HT-29 (cell line): ENCODE measurements at regions not wholly inside any gene's neighbourhood (a gene's known extent, or its start where the extent isn't known, plus 50 kb on each side); places are given as distances from the start of the nearest gene placed in this dataset.
"Not testable (repeated sequence)": the region's sequence is repeated elsewhere in the genome, so short reads cannot be mapped to it uniquely, and the experiment has no call there.

Source experiments
- DNase-seq: peaks from one replicate; pipeline ENCODE4 v3.0.0-alpha.2; 2015; ENCODE audit warnings: low spot score

DNA sequence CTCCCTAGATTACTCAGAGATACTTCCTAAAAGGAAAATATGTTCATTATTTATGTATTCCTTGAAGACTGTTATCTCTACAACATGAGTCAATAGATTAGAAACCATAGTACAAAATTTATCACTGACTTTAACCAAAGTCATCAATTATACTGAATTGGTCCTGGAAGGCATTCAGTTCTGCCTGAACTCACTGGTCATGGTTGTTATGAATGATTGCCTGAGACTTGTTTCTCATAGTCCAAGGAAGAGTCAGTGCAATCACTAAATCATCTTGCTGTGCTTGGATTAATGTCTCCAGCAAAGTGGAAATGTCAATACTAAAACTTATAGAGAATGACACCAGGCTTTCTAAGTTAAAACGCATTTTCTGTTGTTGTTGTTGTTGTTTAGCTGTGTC, 878.6 kb upstream of the MANEA start:
- no peak for DNase-seq

- DNase-seq: not testable (repeated sequence)
These were observed 890.1 kb upstream of the MANEA start for GRCh38 chr6:94687255-94687654.

DNA sequence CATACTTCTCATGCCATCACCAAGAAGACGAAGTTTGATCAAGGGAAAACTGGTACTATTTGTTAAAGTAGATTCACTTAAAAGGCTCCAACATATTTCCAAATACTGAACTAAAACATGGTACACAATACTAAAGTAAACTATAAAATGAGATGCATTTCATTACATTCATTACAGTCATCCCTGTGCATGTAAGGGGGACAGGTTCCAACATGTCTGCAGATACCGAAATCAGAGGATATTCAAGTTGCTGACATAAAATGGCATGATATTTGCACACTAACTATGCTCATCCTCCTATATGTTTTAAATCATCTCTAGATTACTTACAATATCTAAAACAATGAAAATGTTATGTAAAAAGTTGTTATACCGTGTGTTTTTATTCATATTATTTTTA, 893.9 kb upstream of the MANEA start:
- no peak for DNase-seq

DNA sequence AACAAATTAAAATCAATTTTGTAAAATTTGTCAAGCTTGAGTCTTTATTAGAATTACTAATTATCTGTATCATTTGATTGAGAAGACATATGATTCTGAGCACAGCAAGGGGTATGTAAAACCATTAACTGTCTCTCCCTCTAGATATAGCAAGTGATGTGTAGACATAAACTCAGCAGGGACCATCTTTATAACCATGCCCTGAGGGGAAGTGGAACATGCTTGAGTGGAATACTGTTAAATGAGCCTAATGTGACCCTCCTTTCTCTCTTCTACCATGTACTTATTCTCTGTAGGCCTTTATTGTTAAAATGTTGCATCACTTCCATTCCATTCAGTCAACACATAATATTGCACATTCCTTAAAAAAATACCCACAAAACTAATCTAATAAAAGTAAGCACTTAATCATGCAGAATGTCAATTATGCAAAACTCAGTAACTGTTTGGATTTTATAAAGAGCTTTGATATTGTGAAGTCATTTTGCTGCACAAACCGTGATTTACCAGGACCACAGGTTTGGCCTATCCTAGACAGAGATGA, 896.6 kb upstream of the MANEA start:
- no peak for DNase-seq

GRCh38 chr6:94673251-94673650, 904.1 kb upstream of the MANEA start:
- peak; percentile 68 for DNase-seq

DNA sequence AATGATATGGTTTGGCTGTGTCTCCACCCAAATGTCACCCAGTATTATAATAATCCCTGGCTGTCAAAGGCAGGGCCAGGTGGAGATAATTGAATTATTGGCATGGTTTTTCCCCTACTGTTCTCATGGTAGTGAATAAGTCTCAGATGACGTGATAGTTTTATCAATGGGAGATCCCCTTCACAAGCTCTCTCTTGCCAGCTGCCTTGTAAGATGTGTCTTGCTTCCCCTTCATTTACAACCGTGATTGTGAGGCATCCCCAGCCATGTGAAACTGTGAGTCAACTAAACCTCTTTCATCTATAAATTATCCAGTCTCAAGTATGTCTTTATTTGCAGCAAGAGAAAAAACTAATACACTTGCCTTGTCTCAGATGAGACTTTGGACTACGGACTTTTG, 907.3 kb upstream of the MANEA start:
- no peak for DNase-seq

DNA sequence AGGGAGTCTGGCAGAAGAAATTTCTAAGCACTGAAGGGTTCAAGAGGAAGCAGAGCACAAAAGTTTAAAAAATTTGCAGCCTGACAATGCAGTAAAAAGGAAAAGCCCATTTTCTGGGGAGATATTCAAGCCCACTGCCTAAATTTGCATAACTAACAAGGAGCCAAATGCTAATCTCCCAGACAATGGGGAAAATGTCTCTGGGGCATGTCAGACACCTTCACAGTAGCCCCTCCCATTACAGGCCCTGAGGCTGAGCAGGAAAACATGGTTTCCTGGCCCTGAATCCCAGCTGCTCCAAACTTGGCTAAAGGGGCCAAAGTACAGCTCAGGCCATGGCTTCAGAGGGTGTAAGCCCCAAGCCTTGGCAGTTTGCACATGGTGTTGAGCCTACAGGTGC, 908.5 kb upstream of the MANEA start:
- DNase-seq: no peak

- DNase-seq: no peak
These were observed 918.4 kb upstream of the MANEA start for GRCh38 chr6:94658929-94659328.

GRCh38 chr6:94651239-94651638, 926.1 kb upstream of the MANEA start:
- DNase-seq: no peak

GRCh38 chr6:94645191-94645590, 932.1 kb upstream of the MANEA start:
- no peak for DNase-seq

DNA sequence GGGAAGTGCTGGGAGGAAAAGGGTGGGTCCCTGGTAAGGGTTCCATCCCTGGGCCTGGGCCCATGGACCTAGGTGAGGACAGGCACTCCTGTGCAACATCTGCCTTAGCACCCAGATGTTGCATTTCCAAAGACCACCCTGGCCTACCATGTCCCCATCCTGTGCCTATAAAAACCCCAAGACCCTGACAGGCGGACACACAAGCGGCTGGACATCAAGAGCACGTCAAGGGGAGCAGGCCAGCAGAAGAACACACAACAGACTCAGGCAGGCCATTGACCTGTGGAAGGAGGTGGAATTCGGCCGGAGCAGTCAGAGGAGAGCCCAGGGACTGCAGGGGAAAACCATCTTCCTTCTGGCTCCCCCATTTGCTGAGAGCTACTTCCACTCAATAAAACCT, 937.8 kb upstream of the MANEA start:
- no peak for DNase-seq

DNA sequence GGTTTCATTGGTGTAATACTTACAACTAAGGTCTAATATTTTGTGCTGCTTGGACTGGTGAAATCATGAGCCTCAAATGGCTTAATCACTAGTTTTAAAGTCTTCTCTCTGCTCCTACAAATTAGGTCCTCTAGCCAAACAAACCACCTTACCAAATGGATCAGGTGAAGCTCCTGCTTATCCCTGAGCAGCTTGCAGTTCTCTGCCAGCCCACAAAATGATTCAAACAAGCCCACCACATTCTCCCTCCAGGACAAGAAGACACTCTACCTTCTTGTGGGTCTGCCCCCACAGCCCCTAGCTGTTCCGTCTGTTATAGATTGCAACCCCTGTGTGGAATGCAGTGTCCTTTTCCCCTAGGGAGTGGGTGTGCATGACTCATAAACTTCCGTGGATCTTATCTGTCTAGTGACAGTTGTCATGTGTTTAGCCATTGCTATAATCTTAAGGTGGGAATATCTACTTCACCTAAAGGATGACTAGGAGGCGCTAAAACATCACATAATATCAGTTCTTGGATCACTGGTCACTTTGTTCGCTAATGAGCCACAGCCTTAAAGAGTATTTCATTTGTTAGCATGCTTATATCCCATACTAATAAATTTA, 940.5 kb upstream of the MANEA start:
- peak; percentile 77 for DNase-seq

DNA sequence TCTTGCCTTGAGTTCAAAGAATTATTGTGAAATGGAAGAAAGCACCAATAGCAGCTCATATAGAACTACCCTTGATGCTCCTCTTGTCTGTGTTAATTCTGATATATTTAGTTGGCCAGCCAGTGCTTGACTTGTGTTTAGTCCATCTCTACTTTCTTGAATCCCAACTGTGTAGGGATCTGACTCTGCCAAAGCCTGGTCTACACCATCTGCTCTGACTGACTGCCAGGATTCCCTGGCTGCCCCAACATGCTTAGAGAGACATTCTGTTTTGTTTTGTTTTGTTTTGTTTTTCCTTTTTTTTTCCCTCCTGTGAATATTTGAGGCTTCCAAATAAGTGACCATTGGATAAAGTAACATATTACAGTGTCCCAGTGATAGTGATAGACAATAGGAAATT, 953.7 kb upstream of the MANEA start:
- no peak for DNase-seq

DNA sequence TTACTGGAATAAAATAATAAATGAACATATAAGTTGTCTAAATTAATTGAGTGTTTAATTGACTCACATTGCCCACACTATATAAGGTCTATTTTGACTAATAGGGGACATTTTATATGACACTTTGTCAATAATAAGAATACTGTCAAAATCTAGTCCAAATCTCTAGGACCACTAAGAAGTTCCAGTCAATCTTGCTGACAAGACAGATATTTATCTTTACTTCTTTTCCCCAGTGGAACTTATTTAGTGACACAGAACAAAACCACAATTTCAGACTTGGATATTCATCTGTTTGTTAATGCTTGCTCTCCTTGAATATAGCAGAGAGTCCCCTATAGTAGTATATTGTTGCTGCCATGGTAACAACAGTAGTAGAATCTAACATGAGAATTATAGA, 954.6 kb upstream of the MANEA start:
- DNase-seq: no peak

DNA sequence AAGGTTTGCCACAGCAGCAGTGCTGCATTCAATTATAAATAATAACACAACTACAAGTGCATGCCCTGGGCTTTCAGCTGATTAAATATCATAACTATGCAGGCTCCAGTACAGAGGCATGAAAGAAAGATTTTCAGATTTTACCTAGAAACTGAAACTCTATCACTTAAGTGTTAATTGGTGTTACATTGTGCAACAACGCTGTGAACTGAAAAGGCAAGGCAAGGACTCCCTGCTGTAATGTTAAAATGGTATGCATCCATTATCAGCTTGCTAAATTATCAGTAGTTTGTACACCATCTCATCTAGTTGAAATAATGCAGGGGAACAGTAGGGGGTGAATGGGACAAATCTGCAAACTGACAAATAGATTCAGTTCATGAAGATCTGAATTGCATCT, 976.7 kb upstream of the MANEA start:
- no peak for DNase-seq

DNA sequence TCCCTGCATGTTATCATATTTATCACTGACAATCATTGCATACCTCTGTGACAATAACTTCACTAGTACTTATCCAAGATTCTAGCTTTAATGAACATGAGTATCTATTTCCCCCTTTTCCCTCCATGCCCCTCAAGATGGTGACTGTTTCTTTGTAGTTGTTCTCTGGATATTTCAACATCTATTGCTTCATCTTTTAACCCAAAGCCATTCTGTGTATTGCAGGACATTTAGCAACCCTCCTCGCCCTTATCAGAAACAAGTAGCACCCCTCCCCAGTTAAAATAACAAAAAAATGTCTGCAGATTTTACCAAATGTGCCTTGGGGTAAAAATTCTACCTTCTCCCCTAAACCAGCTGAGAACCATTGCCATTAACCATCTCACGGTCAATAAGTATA, 979.8 kb upstream of the MANEA start:
- DNase-seq: no peak

DNA sequence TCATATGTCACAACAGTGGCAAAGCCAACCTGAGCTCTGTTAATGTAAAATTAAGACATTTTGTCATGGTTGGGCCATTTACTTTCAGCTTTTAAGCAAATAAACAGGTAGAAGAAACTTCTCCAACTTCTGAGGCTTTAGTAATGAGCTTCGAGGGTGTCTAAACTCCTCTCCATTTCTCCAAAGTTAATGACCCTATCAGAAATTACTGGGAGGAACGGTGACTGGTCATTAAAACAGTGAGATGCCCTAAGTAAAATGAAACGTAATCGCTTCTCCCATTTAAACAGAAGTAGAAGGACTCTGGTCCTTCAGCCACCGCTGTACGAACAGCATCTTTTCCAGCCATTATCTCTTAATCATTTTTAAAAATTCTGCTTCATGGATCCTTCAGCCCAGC, 986.9 kb upstream of the MANEA start:
- DNase-seq: no peak

DNA sequence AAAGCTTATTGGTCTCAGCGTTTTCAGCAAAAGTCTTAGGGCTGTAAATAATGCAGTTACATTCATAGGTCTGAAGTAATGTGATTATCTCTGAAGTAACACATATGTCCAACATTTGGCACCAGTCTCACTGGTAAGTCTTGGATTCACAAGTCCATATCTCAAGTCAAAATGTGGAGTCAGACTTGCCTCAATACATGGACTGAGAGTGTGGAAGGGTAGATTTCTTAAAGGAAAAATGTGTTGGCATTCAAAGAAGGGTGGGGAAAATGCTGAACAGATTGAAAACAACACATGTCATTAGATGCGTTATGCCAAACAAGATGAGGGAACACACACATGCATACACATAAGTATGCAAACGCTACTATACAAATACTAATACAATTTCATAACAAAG, 989.0 kb upstream of the MANEA start:
- DNase-seq: no peak

- DNase-seq: no peak
These were observed 993.1 kb upstream of the MANEA start for GRCh38 chr6:94584211-94584610.

DNA sequence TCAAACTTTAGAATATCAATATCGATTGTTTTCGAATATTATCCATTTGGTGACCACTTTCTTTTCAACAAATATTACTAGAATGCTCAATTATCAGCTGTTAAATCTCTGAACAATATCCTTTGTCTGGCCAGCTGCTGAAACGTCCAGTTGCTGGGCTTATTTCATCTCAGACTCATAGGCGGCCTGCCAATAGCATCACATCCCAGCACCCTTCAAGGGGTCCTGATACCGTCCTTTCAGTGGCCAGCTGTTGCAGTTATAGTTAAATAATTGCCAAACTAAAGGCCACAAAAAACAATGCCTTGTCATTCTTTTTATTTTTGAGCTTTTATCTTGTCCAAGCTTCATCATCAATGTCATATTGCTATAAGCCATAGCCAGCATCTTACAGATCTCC, 1006.8 kb upstream of the MANEA start:
- no peak for DNase-seq

DNA sequence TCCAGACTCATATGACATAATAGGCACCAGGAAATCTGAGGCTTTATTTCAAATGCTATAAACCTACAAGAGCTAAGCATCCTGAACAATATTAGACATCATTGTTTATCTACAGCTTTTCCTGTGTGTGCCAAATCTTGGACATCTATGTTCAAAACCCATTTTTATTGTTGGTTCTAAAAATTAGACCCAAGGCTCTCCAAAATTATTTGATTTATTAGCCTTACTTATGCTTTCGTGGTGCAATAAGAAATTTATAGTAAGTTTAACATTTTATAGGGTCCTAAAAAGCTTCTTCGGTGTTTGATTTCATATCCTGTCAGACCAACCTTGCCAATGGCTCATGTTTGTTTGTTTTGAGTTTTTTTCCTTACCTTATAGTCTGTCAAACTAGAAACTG, 1014.5 kb upstream of the MANEA start:
- DNase-seq: no peak

GRCh38 chr6:94559829-94560537, 1017.4 kb upstream of the MANEA start:
- no peak for DNase-seq

DNA sequence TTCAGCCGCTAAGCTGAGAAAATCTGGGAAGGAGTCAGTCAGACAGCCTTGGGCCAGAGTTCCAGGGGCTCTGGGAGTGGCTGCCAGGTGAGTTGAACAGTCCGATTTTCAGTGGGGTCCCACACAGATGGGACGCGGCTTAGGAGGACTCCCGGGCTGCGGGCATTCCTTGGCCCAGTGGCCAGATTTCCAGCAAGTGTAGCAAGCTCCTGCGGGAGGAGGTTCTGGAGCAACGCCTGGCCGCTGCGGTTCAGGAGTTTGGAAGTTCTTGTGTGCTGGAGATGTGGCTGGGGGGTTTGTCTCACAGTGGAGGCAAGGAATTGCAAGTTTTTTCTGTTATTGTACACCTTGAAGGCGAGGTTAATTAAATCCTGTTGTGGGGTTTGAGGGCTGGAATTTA, 1020.1 kb upstream of the MANEA start:
- not testable (repeated sequence) for DNase-seq

- no peak for DNase-seq
These were observed 1029.1 kb upstream of the MANEA start for GRCh38 chr6:94548201-94548600.
